SJCRH30 (cell line): ENCODE measurements at regions not wholly inside any gene's neighbourhood (a gene's known extent, or its start where the extent isn't known, plus 50 kb on each side); places are given as distances from the start of the nearest gene placed in this dataset.

Experiments
- DNase-seq, 2 experiments: peaks; one replicate each; pipeline ENCODE4 v3.0.0-alpha.2; 2015 to 2020
- H3K27ac ChIP-seq: fragments of 250-450 bp; sonication (Bioruptor Pico); 2 replicates; pipeline ENCODE4 v1.5.1; 2020; ENCODE audit warnings: mild to moderate bottlenecking, moderate library complexity
- H3K27me3 ChIP-seq: fragments of 250-450 bp; sonication (Bioruptor Pico); 2 replicates; pipeline ENCODE4 v1.5.1; 2020; ENCODE audit warnings: mild to moderate bottlenecking, moderate library complexity
- H3K36me3 ChIP-seq: fragments of 250-450 bp; sonication (Bioruptor Pico); 2 replicates; pipeline ENCODE4 v1.5.1; 2020; ENCODE audit warnings: mild to moderate bottlenecking, moderate library complexity
- H3K4me1 ChIP-seq: fragments of 250-450 bp; sonication (Bioruptor Pico); 2 replicates; pipeline ENCODE4 v1.5.1; 2020; ENCODE audit warnings: mild to moderate bottlenecking, moderate library complexity
- H3K4me3 ChIP-seq: fragments of 250-450 bp; sonication (Bioruptor Pico); 2 replicates; pipeline ENCODE4 v1.5.1; 2020; ENCODE audit warnings: mild to moderate bottlenecking, moderate library complexity
- H3K9me3 ChIP-seq: fragments of 250-450 bp; sonication (Bioruptor Pico); replicated peaks from 2 replicates; pipeline ENCODE4 v1.5.1; 2020; ENCODE audit warnings: mild to moderate bottlenecking, moderate library complexity

DNA sequence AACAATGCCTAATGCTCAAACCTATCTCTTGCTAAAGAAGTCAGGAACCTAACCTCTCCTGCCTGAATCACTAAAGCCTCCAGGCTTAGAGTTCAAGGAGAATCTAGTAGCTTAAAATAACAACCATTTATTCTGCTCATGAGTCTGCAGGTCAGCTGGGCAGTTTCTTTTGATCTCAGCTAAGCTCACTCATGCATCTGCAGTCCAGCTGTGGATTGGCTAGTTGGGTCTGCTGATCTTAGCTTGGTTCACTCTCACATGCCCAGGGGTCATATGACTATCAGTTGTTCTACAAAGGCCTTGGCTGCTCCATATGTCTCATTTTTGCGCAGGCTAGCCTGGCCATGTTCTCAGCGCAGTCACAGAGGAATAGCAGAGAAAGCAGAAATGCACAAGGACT, 109.2 kb upstream of the STT3B start:
- DNase-seq, result no peak
- H3K27me3 ChIP-seq, result no peaks in the 10 kb centered on the region
- H3K4me3 ChIP-seq, result no peak overlapping the region

DNA sequence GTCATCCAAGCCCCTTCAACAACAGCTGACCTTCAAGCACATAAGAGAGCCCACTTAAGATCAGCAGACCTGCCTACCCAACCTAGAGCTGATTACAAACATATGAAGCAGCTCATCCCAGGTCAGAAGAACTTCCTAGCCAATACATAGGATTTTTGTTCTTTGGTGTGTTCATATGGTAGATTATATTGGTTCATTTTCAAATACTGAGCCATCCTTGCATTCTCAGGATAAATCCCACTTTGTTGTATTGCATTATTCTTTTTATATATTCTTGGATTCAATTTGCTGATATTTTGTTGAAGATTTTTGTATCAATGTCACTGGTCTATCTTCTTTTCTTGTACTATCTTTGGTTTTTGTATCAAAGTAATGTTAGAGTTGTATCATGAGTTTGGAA, 107.3 kb upstream of the STT3B start:
- H3K36me3 ChIP-seq, result no peaks in the 10 kb centered on the region

More for the DNA sequence above, 109.2 kb upstream of the STT3B start:
- Histone ChIP-seq H3K9me3 (no peaks in the 10 kb centered on the region), H3K27ac (no peak overlapping the region), H3K36me3 (no peaks in the 10 kb centered on the region), H3K4me1 (no peaks in the 10 kb centered on the region)

GRCh38 chr3:31427623-31428022, 105.1 kb upstream of the STT3B start:
- H3K9me3 ChIP-seq, result no peaks in the 10 kb centered on the region
- H3K36me3 ChIP-seq, result no peaks in the 10 kb centered on the region
- H3K4me3 ChIP-seq, result no peak overlapping the region
- no peaks in the 10 kb centered on the region for H3K4me1 ChIP-seq
- DNase-seq, result no peak
- H3K27ac ChIP-seq, result no peak overlapping the region
- no peaks in the 10 kb centered on the region for H3K27me3 ChIP-seq

More for the DNA sequence above, 107.3 kb upstream of the STT3B start:
- no peaks in the 10 kb centered on the region for H3K9me3 ChIP-seq
- no peak overlapping the region for H3K27ac ChIP-seq
- DNase-seq, result no peak
- no peak overlapping the region for H3K4me3 ChIP-seq
- H3K27me3 ChIP-seq, result no peaks in the 10 kb centered on the region
- H3K4me1 ChIP-seq, result no peaks in the 10 kb centered on the region

- H3K27me3 ChIP-seq, result no peaks in the 10 kb centered on the region
- H3K4me1 ChIP-seq, result no peaks in the 10 kb centered on the region
- H3K4me3 ChIP-seq, result no peak overlapping the region
- no peak overlapping the region for H3K27ac ChIP-seq
- DNase-seq, result no peak
- no peaks in the 10 kb centered on the region for H3K36me3 ChIP-seq
- H3K9me3 ChIP-seq, result no peaks in the 10 kb centered on the region
Observed at GRCh38 chr3:31431321-31431720, 101.4 kb upstream of the STT3B start.

DNA sequence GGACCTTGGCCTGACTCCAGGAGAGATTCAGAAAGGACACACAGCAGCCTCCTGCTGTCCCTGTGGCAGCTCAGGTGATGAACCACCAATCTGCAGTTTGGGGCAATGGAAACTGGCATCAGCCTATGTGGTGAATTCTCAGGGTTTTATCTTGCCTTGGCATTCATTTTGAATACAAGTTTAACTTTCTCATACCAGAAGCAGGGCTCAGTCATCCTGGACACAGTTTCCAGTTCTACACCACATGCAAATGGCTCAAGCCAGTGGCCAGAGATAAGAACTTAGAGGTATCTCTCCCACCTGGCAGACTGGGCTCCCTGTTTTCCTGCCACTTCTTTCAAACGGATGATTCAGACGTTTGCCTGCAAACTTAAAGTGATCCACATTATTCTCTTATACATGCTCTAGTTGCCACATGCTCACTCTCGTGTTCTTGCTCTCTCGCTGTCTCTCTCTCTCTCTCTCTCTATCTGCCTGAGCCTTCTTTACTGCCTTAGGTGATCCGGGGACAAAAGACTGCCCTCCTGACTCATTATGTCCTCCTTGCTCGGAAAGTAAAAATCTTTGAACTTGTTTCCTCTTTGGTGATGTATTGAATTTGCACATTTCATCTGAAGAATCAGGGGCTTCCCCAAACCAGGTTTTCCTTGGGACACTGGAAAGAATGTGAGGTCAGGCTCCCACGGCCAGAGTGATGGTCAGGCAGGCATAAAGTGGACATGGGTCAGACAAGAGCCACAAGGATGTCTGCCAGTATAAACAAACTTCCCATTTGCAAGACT, 99.6 kb upstream of the STT3B start:
- Histone ChIP-seq H3K9me3 (no peaks in the 10 kb centered on the region), H3K4me3 (no peak overlapping the region), H3K27ac (no peak overlapping the region), H3K27me3 (no peaks in the 10 kb centered on the region), H3K4me1 (no peaks in the 10 kb centered on the region), H3K36me3 (no peaks in the 10 kb centered on the region)
- DNase-seq, result no peak

- H3K36me3 ChIP-seq, result no peaks in the 10 kb centered on the region
- no peak for DNase-seq
- H3K4me1 ChIP-seq, result no peaks in the 10 kb centered on the region
- H3K4me3 ChIP-seq, result no peak overlapping the region
- no peaks in the 10 kb centered on the region for H3K27me3 ChIP-seq
- H3K9me3 ChIP-seq, result no peaks in the 10 kb centered on the region
- H3K27ac ChIP-seq, result no peak overlapping the region
Observed at GRCh38 chr3:31433679-31433992, 99.1 kb upstream of the STT3B start.

DNA sequence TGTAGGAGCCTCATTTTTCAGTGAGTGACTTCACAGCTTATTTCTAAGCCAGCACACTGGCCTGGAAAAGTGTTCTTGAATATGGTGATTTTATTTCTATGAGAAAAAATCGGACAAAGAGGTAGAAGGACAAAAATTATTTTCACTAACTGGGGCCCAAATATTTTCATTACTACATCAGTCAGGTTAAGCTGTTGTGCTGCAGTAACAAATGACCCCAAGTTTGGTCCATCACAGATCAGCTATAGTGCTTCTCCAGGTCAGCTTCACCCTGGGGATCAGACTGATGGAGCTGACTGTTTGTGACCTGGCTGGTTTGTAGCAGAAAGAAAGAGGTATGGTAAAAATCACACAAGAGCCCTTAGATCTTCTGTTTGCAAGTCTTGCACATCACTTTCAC, 97.9 kb upstream of the STT3B start:
- Histone ChIP-seq H3K9me3 (no peaks in the 10 kb centered on the region), H3K27me3 (no peaks in the 10 kb centered on the region), H3K4me1 (no peaks in the 10 kb centered on the region), H3K36me3 (no peaks in the 10 kb centered on the region), H3K27ac (no peak overlapping the region), H3K4me3 (no peak overlapping the region)
- no peak for DNase-seq

- Histone ChIP-seq H3K27ac (no peak overlapping the region), H3K4me3 (no peak overlapping the region), H3K36me3 (no peaks in the 10 kb centered on the region), H3K27me3 (no peaks in the 10 kb centered on the region), H3K4me1 (no peaks in the 10 kb centered on the region), H3K9me3 (no peaks in the 10 kb centered on the region)
- DNase-seq, result no peak
Observed at GRCh38 chr3:31436830-31437229, 95.9 kb upstream of the STT3B start.

DNA sequence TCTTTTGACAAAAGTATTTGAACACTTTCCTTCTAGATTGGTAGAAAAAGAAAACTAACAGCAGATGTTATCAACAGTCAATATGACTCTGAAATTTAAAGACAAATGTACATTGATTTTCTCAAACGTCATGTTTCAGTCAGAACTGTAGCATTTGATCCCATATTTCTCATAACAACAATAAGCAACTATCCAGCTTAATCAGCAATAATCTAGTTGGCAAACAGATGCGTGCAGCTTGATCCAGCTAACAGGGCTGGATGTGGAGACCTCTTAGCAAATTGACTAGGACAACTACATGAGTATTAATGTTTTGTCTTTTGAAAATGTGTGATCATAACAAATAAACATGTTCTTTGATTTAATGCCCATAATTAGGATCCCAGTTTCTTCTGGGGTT, 94.0 kb upstream of the STT3B start:
- Histone ChIP-seq H3K27me3 (no peaks in the 10 kb centered on the region), H3K4me3 (no peak overlapping the region), H3K27ac (no peak overlapping the region), H3K9me3 (no peaks in the 10 kb centered on the region), H3K36me3 (no peaks in the 10 kb centered on the region), H3K4me1 (no peaks in the 10 kb centered on the region)
- no peak for DNase-seq

- no peaks in the 10 kb centered on the region for H3K27me3 ChIP-seq
- DNase-seq, result no peak
Observed at GRCh38 chr3:31439890-31440750, 92.6 kb upstream of the STT3B start.

DNA sequence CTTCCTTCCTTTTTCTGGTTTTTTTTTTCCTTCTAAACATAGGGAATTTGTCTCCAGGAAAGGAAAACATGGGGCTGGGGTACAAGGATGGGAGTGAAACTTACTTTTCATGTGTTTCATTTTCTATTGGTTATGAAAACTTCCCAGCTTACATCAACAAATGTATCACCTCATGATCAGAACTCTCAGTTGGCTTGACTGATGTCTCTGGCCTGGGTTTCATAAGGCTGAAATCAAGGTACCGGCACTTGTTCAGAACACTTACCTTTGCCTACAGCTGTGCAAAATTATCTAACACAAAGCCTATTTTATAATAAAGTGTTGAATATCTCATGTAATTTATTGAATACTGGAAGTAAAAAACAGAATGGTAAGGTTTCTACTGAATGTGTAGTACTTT, 91.8 kb upstream of the STT3B start:
- Histone ChIP-seq H3K9me3 (no peaks in the 10 kb centered on the region), H3K4me1 (no peaks in the 10 kb centered on the region), H3K27ac (no peak overlapping the region), H3K27me3 (no peaks in the 10 kb centered on the region), H3K36me3 (no peaks in the 10 kb centered on the region), H3K4me3 (no peak overlapping the region)
- no peak for DNase-seq

More at GRCh38 chr3:31439890-31440750, 92.6 kb upstream of the STT3B start:
- H3K9me3 ChIP-seq, result no peaks in the 10 kb centered on the region
- no peak overlapping the region for H3K4me3 ChIP-seq
- H3K36me3 ChIP-seq, result no peaks in the 10 kb centered on the region
- H3K27ac ChIP-seq, result no peak overlapping the region
- H3K4me1 ChIP-seq, result no peaks in the 10 kb centered on the region

- Histone ChIP-seq H3K36me3 (no peaks in the 10 kb centered on the region), H3K9me3 (no peaks in the 10 kb centered on the region), H3K4me1 (no peaks in the 10 kb centered on the region), H3K4me3 (no peak overlapping the region), H3K27ac (no peak overlapping the region), H3K27me3 (no peaks in the 10 kb centered on the region)
- no peak for DNase-seq
Observed at GRCh38 chr3:31442755-31443154, 90.0 kb upstream of the STT3B start.

GRCh38 chr3:31444220-31445142, 88.2 kb upstream of the STT3B start:
- no peaks in the 10 kb centered on the region for H3K4me1 ChIP-seq
- no peaks in the 10 kb centered on the region for H3K9me3 ChIP-seq
- no peak overlapping the region for H3K27ac ChIP-seq
- no peaks in the 10 kb centered on the region for H3K36me3 ChIP-seq
- DNase-seq, result no peak
- H3K4me3 ChIP-seq, result no peak overlapping the region
- no peaks in the 10 kb centered on the region for H3K27me3 ChIP-seq

DNA sequence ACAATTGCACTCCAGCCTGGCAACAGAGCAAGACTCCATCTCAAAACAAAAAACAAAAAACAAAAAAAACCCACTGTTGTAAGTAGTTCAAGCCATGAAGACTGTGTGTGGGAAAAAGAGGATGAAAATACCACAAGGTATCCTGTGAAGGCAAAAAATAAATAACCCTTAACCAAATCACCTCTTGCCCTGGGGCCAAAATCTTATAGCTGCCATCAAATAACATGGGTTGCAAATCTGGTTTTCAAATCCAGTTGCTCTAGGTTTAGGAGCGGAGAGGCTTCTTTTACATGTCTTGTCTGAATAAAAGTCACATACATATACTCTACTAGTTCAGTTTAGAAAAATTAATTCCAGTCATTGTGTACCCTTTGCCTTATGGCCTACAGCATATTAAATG, 87.0 kb upstream of the STT3B start:
- Histone ChIP-seq H3K27ac (no peak overlapping the region), H3K4me1 (no peaks in the 10 kb centered on the region), H3K4me3 (no peak overlapping the region), H3K36me3 (no peaks in the 10 kb centered on the region), H3K9me3 (no peaks in the 10 kb centered on the region), H3K27me3 (no peaks in the 10 kb centered on the region)
- no peak for DNase-seq
